Neural cell (in vitro differentiated cells): ENCODE measurements at regions not wholly inside any gene's neighbourhood (a gene's known extent, or its start where the extent isn't known, plus 50 kb on each side); places are given as distances from the start of the nearest gene placed in this dataset.

Source experiments
- H2AFZ ChIP-seq: fragments of 200-600, 300-800 bp; sonication (generic), shearing (Covaris generic); 2 replicates; pipeline ENCODE4 v1.6.0; 2014; ENCODE audit warnings: low read depth, mild to moderate bottlenecking, antibody characterized with exemption, low read length, moderate library complexity
- H3F3A ChIP-seq: fragments of 200-600 bp; shearing (Covaris generic); 2 replicates; pipeline ENCODE4 v1.6.1; 2016; ENCODE audit warnings: mild to moderate bottlenecking, moderate library complexity, mixed read lengths, antibody characterized with exemption, low read length; ENCODE audit not compliant: insufficient read depth, poor library complexity, severe bottlenecking
- H3K27ac ChIP-seq: fragments of 200-600, 300-800 bp; sonication (generic), shearing (Covaris generic); 2 replicates; pipeline ENCODE4 v1.5.1; 2014; ENCODE audit warnings: mild to moderate bottlenecking, low read length, moderate library complexity
- H3K27me3 ChIP-seq: fragments of 300-800, 200-600 bp; sonication (generic), shearing (Covaris generic); 2 replicates; pipeline ENCODE4 v1.6.0; 2014; ENCODE audit warnings: mild to moderate bottlenecking, low read depth, low read length, moderate library complexity; ENCODE audit not compliant: insufficient read depth
- H3K36me3 ChIP-seq: fragments of 300-800, 200-600 bp; sonication (generic), shearing (Covaris generic); 2 replicates; pipeline ENCODE4 v1.5.1; 2014; ENCODE audit warnings: mild to moderate bottlenecking, antibody characterized with exemption, low read length, moderate library complexity; ENCODE audit not compliant: insufficient read depth
- H3K4me2 ChIP-seq: fragments of 300-800, 200-600 bp; sonication (generic), shearing (Covaris generic); 2 replicates; pipeline ENCODE4 v1.6.0; 2014; ENCODE audit warnings: mild to moderate bottlenecking, low read length
- H3K4me3 ChIP-seq: fragments of 300-800, 200-600 bp; sonication (generic), shearing (Covaris generic); 2 replicates; pipeline ENCODE4 v1.5.1; 2014; ENCODE audit warnings: mild to moderate bottlenecking, low read length, moderate library complexity
- H3K79me2 ChIP-seq: fragments of 200-600 bp; shearing (Covaris generic); replicated peaks from 2 replicates; pipeline ENCODE4 v1.6.0; 2014; ENCODE audit warnings: mild to moderate bottlenecking, low read length, moderate library complexity; ENCODE audit not compliant: insufficient read depth
- H3K9ac ChIP-seq: fragments of 300-800, 200-600 bp; sonication (generic), shearing (Covaris generic); 2 replicates; pipeline ENCODE4 v1.6.1; 2016; ENCODE audit warnings: mild to moderate bottlenecking, low read length, mixed read lengths
- H3K9me2 ChIP-seq: fragments of 200-600 bp; shearing (Covaris generic); 2 replicates; pipeline ENCODE4 v1.6.1; 2016; ENCODE audit warnings: mild to moderate bottlenecking, low read length, mixed read lengths; ENCODE audit not compliant: insufficient read depth
- H3K9me3 ChIP-seq: fragments of 200-600, 300-800 bp; sonication (generic), shearing (Covaris generic); 2 replicates; pipeline ENCODE4 v1.6.1; 2016; ENCODE audit warnings: mild to moderate bottlenecking, mixed run types, low read length, moderate library complexity, mixed read lengths
- H4K20me1 ChIP-seq: fragments of 200-600 bp; shearing (Covaris generic); 2 replicates; pipeline ENCODE4 v1.6.1; 2016; ENCODE audit warnings: mild to moderate bottlenecking, mixed run types; ENCODE audit not compliant: insufficient read depth
- CTCF ChIP-seq: fragments of 450-650 bp; IDR thresholded peaks from 2 replicates; pipeline ENCODE4 v1.5.1; 2014; ENCODE audit warnings: antibody characterized with exemption, mild to moderate bottlenecking, moderate library complexity; ENCODE audit not compliant: poor library complexity, severe bottlenecking
- EP300 ChIP-seq: fragments of 450-650 bp; conservative IDR thresholded peaks from 2 replicates; pipeline ENCODE4 v1.6.1; 2014; ENCODE audit warnings: antibody characterized with exemption, mild to moderate bottlenecking, moderate library complexity; ENCODE audit not compliant: poor library complexity, severe bottlenecking
- EZH2 ChIP-seq: fragments of 200-600, 300-800 bp; shearing (Covaris generic), sonication (generic); IDR thresholded peaks from 2 replicates; pipeline ENCODE4 v1.6.1; 2014; ENCODE audit warnings: antibody characterized with exemption, low read length, borderline replicate concordance, mild to moderate bottlenecking; ENCODE audit not compliant: insufficient read depth, poor library complexity, severe bottlenecking
- MXI1 ChIP-seq: fragments of 450-650 bp; conservative IDR thresholded peaks from 2 replicates; pipeline ENCODE4 v1.6.1; 2014; ENCODE audit warnings: antibody characterized with exemption, mild to moderate bottlenecking; ENCODE audit not compliant: poor library complexity, severe bottlenecking
- POLR2AphosphoS5 ChIP-seq: IDR thresholded peaks from 2 replicates; pipeline ENCODE4 v1.6.1; 2012
- RAD21 ChIP-seq: fragments of 450-650 bp; conservative IDR thresholded peaks from 2 replicates; pipeline ENCODE4 v1.6.1; 2014; ENCODE audit warnings: antibody characterized with exemption, mild to moderate bottlenecking, moderate library complexity
- REST ChIP-seq: IDR thresholded peaks from 2 replicates; pipeline ENCODE4 v1.6.1; 2012; ENCODE audit warnings: borderline replicate concordance
- SMC3 ChIP-seq: fragments of 450-650 bp; conservative IDR thresholded peaks from 2 replicates; pipeline ENCODE4 v1.6.1; 2014; ENCODE audit warnings: antibody characterized with exemption, mild to moderate bottlenecking, moderate library complexity; ENCODE audit not compliant: poor library complexity
- TAF1 ChIP-seq: IDR thresholded peaks from 2 replicates; pipeline ENCODE4 v1.6.1; 2012; ENCODE audit warnings: low read depth

GRCh38 chr3:14337828-14338227 is 64.6 kb upstream of the SLC6A6 start:
- Histone ChIP-seq H3K27me3 (no peaks in the 10 kb centered on the region), H3F3A (no peaks in the 10 kb centered on the region), H3K36me3 (no peaks in the 10 kb centered on the region), H3K9me3 (no peaks in the 10 kb centered on the region), H3K4me3 (no peak overlapping the region), H4K20me1 (no peaks in the 10 kb centered on the region), H3K4me2 (no peak overlapping the region), H3K79me2 (no peaks in the 10 kb centered on the region), H3K27ac (no peak overlapping the region), H3K9ac (no peak overlapping the region), H3K9me2 (no peaks in the 10 kb centered on the region), H2AFZ (no peak overlapping the region)
- no peak for TF ChIP-seq RAD21
- TF ChIP-seq EZH2 = no peak
- no peak for TF ChIP-seq MXI1
- TF ChIP-seq POLR2AphosphoS5 = no peak
- no peak for TF ChIP-seq EP300
- no peak for TF ChIP-seq TAF1
- TF ChIP-seq SMC3 = no peak
- TF ChIP-seq REST = no peak
- TF ChIP-seq CTCF = no peak

GRCh38 chr3:14338242-14338641 is 64.2 kb upstream of the SLC6A6 start:
- no peaks in the 10 kb centered on the region for H3K36me3 ChIP-seq
- no peaks in the 10 kb centered on the region for H3K9me2 ChIP-seq
- no peaks in the 10 kb centered on the region for H4K20me1 ChIP-seq

More at GRCh38 chr3:14338242-14338641, 64.2 kb upstream of the SLC6A6 start:
- no peak overlapping the region for H3K27ac ChIP-seq
- H2AFZ ChIP-seq = no peak overlapping the region
- no peak for TF ChIP-seq CTCF
- no peak for TF ChIP-seq REST
- no peak for TF ChIP-seq TAF1
- TF ChIP-seq EP300 = no peak
- no peak overlapping the region for H3K4me2 ChIP-seq
- H3K9ac ChIP-seq = no peak overlapping the region
- H3F3A ChIP-seq = no peaks in the 10 kb centered on the region
- no peak overlapping the region for H3K4me3 ChIP-seq
- H3K9me3 ChIP-seq = no peaks in the 10 kb centered on the region
- no peaks in the 10 kb centered on the region for H3K79me2 ChIP-seq
- no peaks in the 10 kb centered on the region for H3K27me3 ChIP-seq
